GM21360 (cell line): ENCODE measurements at regions not wholly inside any gene's neighbourhood (a gene's known extent, or its start where the extent isn't known, plus 50 kb on each side); places are given as distances from the start of the nearest gene placed in this dataset.

Experiments
- ATAC-seq: cut with Tn5 transposase; IDR thresholded peaks from one replicate; pipeline ENCODE4 v1.9.1; 2021; ENCODE audit warnings: mild to moderate bottlenecking, moderate library complexity; ENCODE audit not compliant: unreplicated experiment

DNA sequence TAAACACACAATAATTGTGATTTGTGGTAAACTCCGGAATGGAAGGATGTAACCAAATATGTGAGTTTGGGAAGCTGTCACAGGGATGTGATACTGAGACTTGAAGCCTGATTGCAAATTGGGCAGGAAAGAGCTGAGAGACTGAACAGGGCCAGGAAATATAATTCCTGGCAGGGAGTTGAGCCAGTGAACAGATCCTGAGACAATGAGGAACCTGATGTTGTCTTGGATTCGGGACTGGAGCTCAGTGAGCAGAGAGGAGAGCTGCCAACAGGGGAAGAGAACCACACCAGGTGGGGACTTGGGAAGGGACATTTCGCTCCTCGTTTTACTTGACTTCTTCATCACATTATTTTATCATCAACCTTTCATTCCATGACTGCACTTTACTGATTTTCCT lies 386.0 kb downstream of the TLL1 start:
- no peak for ATAC-seq

DNA sequence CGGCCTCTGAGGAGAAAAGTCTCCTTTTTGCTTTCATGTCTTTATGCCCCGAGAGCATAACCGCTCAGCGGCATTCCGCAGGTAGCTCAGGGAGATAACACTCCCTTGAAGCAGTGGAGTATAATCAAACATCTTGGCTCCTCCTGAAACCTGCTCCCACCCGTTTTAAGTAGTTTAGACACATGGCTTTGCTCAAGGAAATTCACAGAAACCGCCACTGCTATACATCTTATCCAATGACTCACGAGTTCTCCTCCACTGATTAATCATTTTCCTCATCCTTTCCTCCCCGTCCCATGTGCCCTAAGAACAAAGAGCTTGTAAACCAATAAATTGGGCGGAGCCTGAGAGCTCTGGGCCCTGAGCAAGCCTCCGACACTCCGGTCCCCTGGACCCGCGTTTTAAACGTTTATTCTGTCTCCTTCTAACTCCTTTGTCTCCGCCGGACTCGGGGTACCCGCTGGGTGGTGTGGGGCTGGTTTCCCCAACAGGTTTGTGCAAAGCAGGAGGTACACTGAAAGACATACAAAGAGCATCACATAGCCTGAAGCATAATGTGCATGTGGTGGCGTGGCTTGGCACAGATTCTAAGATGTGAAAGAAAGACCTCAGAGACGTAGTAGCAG lies 401.2 kb downstream of the TLL1 start:
- no peak for ATAC-seq

DNA sequence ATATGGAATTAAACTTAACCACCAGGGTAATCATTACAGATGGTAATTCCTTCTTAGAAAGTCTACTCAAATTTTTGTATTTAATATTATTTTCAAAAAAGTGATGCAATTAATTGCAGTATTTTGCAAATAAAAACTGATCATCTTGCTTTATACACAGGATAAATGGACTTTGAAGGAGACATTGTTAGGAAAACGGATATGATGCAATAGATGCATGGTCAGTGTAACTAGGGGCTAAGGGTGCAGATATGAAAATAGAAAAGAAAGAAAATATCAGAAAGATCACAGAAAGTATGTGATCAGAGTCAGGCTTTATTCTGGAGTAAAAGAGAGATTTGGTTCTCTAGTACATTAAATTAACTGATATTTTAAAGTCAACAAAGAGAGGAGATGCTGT lies 401.7 kb downstream of the TLL1 start:
- ATAC-seq: no peak

DNA sequence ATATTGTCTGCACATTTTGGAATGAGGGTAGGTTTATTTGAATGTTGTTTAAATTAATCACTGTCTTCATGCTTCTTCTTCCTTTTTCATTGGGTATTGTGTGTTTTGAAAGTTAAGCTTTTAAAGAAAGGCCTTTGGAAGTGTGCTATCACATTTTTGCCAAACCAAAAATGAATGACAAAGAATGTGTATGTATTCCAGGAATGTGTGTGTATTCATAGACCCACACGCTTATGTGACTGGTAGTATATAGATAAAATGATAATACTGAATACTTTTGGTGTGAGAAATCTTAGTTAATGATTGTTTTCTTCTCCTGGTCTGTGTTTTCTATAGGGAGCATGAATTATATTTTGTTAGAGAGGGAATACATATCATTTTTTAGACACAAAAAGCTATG lies 404.4 kb downstream of the TLL1 start:
- ATAC-seq: no peak

DNA sequence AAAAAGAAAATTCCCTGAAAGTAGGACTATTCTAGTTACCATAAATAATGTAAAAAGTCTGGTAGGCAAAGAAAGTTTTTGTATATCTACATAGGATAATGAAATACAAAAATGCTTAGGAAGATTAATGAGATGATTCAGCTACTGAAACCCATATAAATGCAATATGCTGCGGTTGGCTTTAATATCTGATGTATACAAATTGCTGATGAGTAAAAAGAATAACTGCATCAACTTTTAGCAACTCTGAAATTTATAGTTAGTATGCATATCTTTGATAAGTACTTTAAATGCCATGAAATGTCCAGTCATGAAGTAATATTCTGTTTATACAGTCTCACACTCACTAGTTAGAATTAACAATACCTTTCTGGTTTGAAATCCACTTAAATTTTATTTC lies 404.8 kb downstream of the TLL1 start:
- no peak for ATAC-seq

DNA sequence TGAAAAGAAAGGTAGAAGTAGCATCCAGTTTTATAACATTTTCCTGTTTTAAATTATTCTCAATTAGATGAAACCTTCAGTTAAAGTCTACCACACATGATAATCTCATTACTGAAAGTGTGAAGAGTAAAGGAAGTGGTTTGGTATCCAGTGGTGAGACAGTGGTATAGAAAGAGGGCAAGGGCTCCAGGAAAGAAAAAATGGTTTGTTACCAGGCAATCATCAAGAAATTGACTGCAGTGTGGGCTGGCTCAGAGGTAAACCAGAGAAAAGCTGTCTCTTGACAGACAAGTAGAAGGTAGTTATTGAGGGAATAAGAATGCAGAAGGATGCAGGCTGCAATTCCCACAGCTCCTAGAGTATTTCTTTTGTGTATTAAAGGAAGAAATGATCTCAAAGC lies 406.2 kb downstream of the TLL1 start:
- ATAC-seq: no peak

DNA sequence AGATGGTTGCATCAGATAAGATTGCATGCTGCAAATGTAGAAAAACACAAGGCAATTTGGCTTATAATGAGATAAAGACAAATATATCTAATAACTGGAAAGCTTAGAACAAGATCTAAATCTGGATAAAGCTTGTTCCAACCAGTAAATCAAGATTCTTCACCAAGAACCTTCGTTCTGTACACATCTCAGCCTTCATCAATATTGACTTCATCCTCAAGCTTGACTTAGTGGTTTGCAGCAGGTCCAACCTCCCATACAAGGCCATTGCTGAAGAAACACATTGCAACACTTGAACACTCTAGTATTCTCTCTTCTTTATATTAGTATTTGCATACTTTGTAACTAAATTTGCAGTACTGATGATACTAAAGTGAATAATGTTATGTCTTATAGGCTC lies 407.6 kb downstream of the TLL1 start:
- ATAC-seq: no peak

DNA sequence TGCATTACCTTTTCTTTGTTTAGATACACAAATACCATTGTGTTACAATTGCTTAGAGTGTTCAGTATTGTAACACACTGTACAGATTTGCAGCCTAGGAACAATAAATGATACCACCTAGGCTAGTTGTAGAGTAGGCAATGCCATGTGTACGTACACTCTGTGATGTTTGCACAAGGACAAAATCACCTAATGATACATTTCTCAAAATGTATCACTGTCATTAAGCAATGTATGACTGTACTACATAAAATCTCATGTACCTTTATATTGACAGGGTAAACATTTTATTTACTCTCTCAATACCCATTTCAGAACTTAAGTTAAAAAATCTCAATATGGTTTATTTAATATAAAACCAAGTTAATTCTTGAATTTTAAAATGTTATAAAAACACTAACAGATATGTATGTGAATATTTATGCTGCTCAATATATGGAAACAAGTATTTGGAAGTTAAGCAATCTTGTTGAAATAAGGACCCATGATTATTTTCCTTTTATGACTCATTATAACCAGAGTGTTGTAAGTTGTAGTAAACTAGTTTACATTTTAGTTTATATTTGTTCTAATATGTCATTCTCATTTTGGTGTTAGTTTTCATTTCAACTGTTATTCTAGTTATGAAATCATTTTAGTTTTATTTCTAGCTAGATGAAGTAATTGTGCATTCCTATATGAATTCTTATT lies 409.2 kb downstream of the TLL1 start:
- ATAC-seq: no peak

DNA sequence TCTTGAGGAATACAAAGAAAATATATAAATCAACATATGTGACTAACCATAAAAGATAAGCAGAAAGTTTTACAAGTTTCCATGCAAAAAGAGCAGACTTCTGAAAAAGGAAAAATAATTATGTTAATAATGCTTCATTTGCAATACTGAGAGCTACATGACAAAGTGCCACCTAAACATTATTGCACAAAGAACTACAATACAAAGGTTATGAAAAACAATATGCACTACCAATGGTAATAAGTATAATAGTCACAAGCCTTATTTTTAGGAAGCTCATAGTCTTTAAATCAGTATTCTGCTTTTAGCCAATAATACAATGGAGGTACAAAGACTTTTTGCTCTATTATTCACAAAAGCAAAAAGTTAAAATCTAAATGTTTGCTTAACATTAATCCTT lies 411.2 kb downstream of the TLL1 start:
- no peak for ATAC-seq

DNA sequence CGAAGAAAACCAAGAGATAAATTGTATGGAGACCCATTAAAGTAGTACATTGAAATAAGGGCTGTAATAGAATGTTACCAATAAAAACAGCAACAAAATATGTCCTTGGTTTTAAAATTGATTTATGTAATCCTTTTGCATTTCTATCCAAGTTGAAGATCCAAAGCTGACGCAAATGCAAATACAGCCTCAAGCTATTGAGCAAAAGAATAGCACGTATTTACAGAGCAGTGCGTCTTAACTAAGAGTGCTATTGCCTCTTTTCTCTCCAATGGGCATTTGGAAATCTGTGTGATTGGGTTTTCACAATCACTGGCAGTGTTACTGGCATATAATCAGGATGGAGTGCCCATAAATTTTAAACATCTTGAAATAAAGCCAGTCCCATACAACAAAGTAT lies 417.4 kb downstream of the TLL1 start:
- ATAC-seq: no peak

DNA sequence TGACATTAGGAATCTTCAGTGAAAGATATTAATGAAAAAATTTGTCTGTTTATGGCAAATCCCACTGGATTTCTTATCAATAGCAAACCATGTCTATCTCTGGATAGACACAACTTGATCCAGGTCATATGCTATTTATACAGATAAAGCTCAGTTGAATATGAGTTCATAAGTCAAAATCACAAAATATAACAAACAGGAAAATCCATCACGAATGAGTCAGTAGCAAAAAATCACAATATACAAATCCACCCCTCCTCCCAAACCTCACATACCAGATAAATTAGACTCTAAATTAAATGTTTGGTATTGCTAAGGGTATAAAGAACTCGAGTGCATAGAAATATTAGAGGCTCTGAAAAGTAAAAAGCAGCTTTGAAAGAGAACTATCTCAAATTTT lies 420.5 kb downstream of the TLL1 start:
- ATAC-seq: no peak

DNA sequence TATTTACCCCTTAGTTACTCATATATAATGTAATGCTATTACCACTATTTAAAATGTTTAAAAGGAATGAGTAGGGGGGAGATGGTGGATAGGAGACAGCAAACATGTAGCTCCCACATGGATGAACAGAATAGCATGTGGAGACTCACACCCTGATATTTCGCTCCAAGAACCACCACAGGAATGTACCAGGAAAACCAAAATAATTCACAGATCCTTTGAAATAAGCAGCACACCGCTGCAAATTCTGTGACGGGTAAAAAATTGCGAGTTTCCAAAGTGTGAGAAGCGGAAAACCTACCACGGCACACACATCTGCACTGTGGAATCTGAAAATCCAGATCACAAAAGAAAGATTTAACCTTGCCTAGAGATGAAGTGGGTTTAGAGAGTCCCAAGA lies 428.2 kb downstream of the TLL1 start:
- ATAC-seq: no peak

DNA sequence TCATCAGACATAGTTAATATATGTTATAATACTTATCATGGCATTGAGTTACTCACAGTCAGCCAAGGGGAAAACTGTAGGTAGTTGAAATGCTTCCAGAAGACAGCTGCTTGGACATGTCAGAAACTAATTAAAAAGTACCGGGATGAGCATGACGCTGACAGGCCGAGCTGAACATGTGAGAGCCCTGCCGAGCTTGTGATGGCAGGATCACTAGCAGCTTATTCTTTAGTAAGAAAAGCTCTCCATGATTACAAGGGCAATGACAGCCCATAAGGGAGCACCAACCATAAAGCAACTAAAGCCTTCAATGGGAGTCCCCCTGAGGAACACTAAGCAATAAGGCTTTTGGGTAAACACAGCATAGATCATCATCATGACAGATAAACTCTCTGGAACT lies 435.6 kb downstream of the TLL1 start:
- no peak for ATAC-seq

DNA sequence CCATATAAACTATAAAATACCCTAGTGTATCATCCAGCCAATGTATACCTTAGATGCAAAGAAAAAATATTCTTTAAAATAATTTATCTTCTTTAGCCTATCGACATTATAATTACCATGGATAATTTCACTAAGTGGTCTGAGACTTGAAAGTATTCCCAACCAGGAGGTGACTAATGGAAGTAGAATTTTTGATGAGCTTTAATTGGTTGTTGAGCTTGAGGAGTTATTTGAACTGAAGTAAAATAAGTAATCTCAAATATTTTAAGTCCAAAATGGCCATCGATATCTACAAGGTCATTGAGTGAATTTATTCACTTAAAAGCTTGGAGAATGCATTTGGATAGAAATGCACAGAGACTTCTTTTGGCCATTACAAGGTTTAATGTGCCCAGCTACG lies 436.2 kb downstream of the TLL1 start:
- ATAC-seq: no peak

DNA sequence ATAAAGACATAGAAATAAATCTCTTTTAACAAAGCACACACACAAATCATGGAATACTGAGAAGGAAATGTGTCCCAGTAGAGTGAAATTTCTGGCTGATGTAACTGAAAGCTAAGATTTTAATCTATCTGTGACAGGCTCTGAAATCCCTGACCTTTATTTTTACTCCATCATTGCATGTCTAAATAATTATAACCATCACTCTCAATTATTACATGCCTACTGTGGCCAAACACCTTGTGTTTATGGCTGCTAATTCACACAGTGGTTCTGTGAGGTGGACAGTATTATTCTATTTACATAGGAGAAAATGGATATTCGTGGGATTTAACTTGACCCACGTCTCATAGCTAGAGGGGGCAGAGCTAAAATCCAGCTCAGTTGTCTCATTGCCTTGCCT lies 438.1 kb downstream of the TLL1 start:
- no peak for ATAC-seq

DNA sequence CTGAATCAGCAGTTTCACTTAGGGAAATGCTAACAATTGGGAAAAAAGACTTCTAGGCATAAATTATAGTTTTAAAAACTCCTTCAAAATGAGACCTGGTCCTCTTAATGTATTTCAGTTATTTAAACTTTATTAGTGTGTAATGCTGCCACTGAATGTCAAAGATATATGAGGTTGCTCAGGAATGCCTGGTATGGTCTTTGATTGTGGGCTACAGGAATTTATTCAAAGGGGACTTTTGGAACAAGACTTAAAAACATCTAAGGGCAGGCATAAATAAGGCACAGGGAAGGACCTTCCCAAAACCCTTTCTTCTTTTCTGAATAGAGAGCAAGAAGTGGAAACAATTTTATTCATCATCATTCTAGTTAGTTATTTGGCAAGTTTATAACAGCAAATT lies 439.1 kb downstream of the TLL1 start:
- ATAC-seq: no peak

DNA sequence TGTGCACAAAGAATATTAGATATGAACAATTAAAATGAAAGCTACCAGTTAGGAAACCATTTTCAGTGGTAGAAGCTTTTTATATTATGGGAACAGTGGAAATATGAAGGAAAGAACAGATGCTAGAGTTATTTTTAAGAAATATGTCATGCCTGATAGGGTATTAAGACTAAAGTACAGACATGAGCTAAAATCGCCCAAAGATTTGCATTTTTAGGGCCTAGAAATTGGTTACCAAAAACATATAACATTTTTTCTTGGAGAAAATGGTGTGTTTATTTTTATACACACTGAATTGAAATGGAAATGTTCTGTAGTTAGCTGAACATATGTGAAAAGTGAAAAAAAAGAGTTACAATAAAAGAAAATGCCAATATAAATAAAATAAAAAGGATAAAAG lies 441.9 kb downstream of the TLL1 start:
- no peak for ATAC-seq

DNA sequence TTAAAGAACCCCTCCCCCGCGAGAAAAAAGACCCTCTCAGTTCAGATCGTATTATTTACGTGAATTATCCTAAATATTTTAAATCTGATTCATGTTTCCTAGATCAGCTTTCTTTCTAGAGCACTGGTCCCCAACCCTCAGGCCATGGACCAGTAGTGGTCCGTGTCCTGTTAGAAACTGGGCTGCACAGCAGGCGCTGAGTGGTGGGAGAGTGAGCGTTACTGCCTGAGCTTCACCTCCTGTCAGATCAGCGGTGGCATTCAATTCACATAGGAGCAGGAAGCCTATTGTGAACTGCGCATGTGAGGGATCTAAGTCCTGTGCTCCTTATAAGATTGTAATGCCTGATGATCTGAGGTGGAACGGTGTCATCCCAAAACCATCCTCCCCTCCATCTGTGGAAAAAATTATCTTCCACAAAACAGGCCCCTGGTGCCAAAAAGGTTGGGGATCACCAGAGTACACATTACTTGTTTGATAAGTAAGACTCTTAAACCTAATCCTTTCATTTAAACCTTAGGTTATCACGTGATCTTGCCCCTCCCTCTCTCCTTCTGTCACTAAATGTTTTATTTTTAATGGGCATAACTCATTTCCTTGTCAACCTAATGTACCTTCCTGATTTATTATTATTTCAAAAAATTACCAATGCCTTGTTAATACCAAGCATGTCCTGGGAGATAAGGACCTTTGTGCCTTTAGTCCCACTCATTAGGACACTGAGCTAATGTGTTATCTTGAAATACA lies 442.9 kb downstream of the TLL1 start:
- ATAC-seq: no peak

DNA sequence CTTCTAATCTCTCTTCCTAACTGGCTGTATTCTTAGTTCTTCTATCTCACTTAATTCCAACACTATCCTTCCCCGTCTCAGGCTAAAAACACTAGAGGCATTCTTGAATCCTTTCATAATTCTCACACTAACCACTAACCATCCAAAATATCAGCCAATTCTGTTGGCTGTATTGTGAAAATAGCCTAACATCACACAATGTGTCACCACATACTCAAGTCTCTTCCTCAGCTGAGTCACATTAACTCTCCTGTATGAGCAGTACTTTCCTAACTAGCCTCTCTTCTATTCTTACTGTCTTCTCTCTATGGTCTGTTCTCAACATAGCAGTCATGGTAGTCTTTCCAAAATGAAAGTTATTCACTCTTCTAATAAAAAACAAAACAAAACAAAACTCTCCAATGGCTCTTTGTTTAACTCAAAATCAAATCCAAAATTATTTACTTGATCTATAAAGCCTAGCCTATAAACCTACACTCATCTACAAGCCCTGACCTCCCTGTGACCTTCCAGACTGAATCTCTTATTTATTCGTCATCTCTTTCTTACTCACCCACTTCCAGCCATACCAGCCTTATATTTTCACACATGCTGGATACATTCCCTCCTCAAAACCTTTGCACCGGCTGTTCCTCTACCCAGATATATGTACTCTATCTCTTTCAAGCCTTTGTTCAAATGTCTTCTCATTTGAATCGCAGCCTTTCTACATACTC lies 445.9 kb downstream of the TLL1 start:
- no peak for ATAC-seq

DNA sequence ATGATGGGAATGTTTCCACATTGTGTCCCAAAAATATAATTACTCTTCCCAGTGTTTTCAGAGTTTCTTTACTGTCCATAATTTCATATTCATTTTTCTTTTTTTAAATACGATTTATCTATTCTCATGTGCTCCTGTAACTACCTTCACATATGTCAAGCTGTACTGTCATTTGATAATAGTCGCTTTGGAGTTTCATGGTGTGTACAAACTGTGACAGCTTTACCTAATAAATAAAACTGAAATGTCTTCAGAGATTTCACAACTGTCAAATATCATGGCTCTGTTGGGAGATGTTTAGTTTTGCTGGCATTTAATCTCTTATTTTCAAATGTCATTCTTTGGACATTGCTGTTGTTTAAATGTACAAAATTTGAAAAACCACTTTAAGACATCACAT lies 450.2 kb downstream of the TLL1 start:
- ATAC-seq: no peak

DNA sequence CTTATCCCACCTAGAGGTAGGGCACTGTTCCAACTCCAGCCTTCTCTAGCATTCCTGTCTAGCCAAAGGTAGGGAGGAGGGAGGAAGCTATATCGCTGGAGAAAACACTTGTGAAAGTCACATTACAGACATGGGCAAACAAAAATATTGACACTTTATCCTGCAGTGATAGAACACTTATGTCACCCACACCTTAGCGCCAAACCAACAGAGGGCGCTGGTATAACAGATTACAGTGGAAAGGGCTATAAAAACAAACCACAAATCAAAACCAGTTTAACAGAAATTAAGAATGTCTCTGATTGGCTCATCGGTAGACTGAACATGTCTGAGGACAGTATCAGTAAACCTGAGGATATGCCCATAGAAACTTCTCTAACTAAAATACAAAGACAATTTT lies 451.3 kb downstream of the TLL1 start:
- peak; percentile 74 for ATAC-seq
